ENCODE measurements at regions not wholly inside any gene's neighbourhood (a gene's known extent, or its start where the extent isn't known, plus 50 kb on each side); places are given as distances from the start of the nearest gene placed in this dataset.
"Not testable (repeated sequence)": the region's sequence is repeated elsewhere in the genome, so short reads cannot be mapped to it uniquely, and the experiment has no call there.

- Histone ChIP-seq H3K4me3 (peak overlapping the region; percentile 49), H3K4me2 (peak overlapping the region; percentile 69), H3K4me1 (ENCODE audit: insufficient read depth) (peaks cover 31% of the 10 kb centered on the region), H3K27ac (ENCODE audit: low read depth) (peak overlapping the region; percentile 98; the same call in 1 of the 2 replicates), H3K79me2 (replicated peaks; ENCODE audit: insufficient read depth) (peaks cover 68% of the 10 kb centered on the region)
- peaks cover 39% of the 10 kb centered on the region for H3K27me3 Mint-ChIP-seq (ENCODE audit: insufficient read depth, low read depth, poor library complexity)
- ATAC-seq (peak; percentile 7; the same call in 2 of the 3 replicates), DNase-seq (ENCODE audit: low spot score) (peak; percentile 79)
- not testable (repeated sequence) for H4K20me1 ChIP-seq (replicated peaks; ENCODE audit: insufficient read depth); H3K36me3 ChIP-seq (ENCODE audit: insufficient read depth); H2AFZ ChIP-seq; H3K9me3 Mint-ChIP-seq; H3K27me3 ChIP-seq (ENCODE audit: insufficient read depth); H3K9me2 ChIP-seq (ENCODE audit: insufficient read depth); H3F3A ChIP-seq (replicated peaks; ENCODE audit: low read depth)
- peak overlapping the region; percentile 88 for H3K27ac Mint-ChIP-seq
- peaks cover 38% of the 10 kb centered on the region for H3K36me3 Mint-ChIP-seq (ENCODE audit: low read depth)
- peak; percentile 79 for TF ChIP-seq POLR2AphosphoS5 (IDR thresholded peaks at IDR 0.05; ENCODE audit: low read depth)
- H3K4me1 Mint-ChIP-seq = peaks cover 43% of the 10 kb centered on the region
- peak overlapping the region; percentile 83 for H3K4me3 Mint-ChIP-seq
These were observed 85.1 kb upstream of the CCDC180 start for GRCh38 chr9:97222393-97222792.

GRCh38 chr9:97221478-97222355 lies 85.7 kb upstream of the CCDC180 start:
- peaks cover 43% of the 10 kb centered on the region for H3K4me1 Mint-ChIP-seq
- peaks cover 45% of the 10 kb centered on the region for H3K36me3 Mint-ChIP-seq (ENCODE audit: low read depth)
- H3K27me3 ChIP-seq (ENCODE audit: insufficient read depth); H3F3A ChIP-seq (replicated peaks; ENCODE audit: low read depth); H2AFZ ChIP-seq; H3K36me3 ChIP-seq (ENCODE audit: insufficient read depth); H3K9me3 Mint-ChIP-seq; H3K9me2 ChIP-seq (ENCODE audit: insufficient read depth); H4K20me1 ChIP-seq (replicated peaks; ENCODE audit: insufficient read depth): not testable (repeated sequence)
- H3K4me3 Mint-ChIP-seq = peak overlapping the region; percentile 83
- Histone ChIP-seq H3K4me2 (peak overlapping the region; percentile 69), H3K27ac (ENCODE audit: low read depth) (peak overlapping the region; percentile 98), H3K79me2 (replicated peaks; ENCODE audit: insufficient read depth) (peaks cover 74% of the 10 kb centered on the region), H3K4me3 (peak overlapping the region; percentile 49), H3K4me1 (ENCODE audit: insufficient read depth) (peaks cover 31% of the 10 kb centered on the region)
- H3K27me3 Mint-ChIP-seq (ENCODE audit: insufficient read depth, low read depth, poor library complexity) = peaks cover 41% of the 10 kb centered on the region
- peak; percentile 88 for ATAC-seq
- peak; percentile 44 for TF ChIP-seq POLR2AphosphoS5 (IDR thresholded peaks at IDR 0.05; ENCODE audit: low read depth)
- DNase-seq (ENCODE audit: low spot score) = peak; percentile 71
- H3K27ac Mint-ChIP-seq = peak overlapping the region; percentile 99

- peak overlapping the region; percentile 83 for H3K4me3 Mint-ChIP-seq
- TF ChIP-seq NANOG (IDR thresholded peaks at IDR 0.05; ENCODE audit: borderline replicate concordance) (no peak), ZNF462 (CRISPR knock-in tag; IDR thresholded peaks at IDR 0.05) (no peak), CREB1 (CRISPR knock-in tag; IDR thresholded peaks at IDR 0.05; ENCODE audit: low read depth) (no peak), STAT1 (IDR thresholded peaks at IDR 0.05; ENCODE audit: unreplicated experiment) (no peak), EZH2 (IDR thresholded peaks at IDR 0.05; ENCODE audit: low read depth, unreplicated experiment) (no peak), ZNF114 (CRISPR knock-in tag; IDR thresholded peaks at IDR 0.05) (no peak), ZNF331 (CRISPR knock-in tag; IDR thresholded peaks at IDR 0.05; ENCODE audit: low read depth) (no peak)
- DNase-seq (ENCODE audit: low spot score) = peak; percentile 56
- H3K27me3 Mint-ChIP-seq (ENCODE audit: insufficient read depth, low read depth, poor library complexity) = peaks cover 46% of the 10 kb centered on the region
- Histone ChIP-seq H3K4me3 (peak overlapping the region; percentile 49), H2AFZ (no peak overlapping the region), H4K20me1 (replicated peaks; ENCODE audit: insufficient read depth) (no peaks in the 10 kb centered on the region; the same call in 1 of the 2 replicates), H3K27me3 (ENCODE audit: insufficient read depth) (no peaks in the 10 kb centered on the region), H3F3A (replicated peaks; ENCODE audit: low read depth) (no peaks in the 10 kb centered on the region), H3K79me2 (replicated peaks; ENCODE audit: insufficient read depth) (peaks cover 79% of the 10 kb centered on the region), H3K9me2 (ENCODE audit: insufficient read depth) (no peaks in the 10 kb centered on the region), H3K4me2 (peak overlapping the region; percentile 69), H3K4me1 (ENCODE audit: insufficient read depth) (peaks cover 31% of the 10 kb centered on the region), H3K27ac (ENCODE audit: low read depth) (peak overlapping the region; percentile 98), H3K36me3 (ENCODE audit: insufficient read depth) (peaks cover 6% of the 10 kb centered on the region; the same call in 1 of the 2 replicates)
- peak; percentile 71 for ATAC-seq
- peak overlapping the region; percentile 99 for H3K27ac Mint-ChIP-seq
- peaks cover 42% of the 10 kb centered on the region for H3K4me1 Mint-ChIP-seq
- H3K36me3 Mint-ChIP-seq (ENCODE audit: low read depth) = peaks cover 51% of the 10 kb centered on the region
- peaks cover 4% of the 10 kb centered on the region; the same call in 2 of the 3 replicates for H3K9me3 Mint-ChIP-seq
These were observed 86.5 kb upstream of the CCDC180 start for GRCh38 chr9:97220894-97221477.
